OCI-LY7 (cell line): ENCODE measurements at regions not wholly inside any gene's neighbourhood (a gene's known extent, or its start where the extent isn't known, plus 50 kb on each side); places are given as distances from the start of the nearest gene placed in this dataset.

Experiments used
- BruUV-seq: library from RNA; stranded (reverse); fragments of 400-500 nt; replicated peaks from 2 replicates; lab custom pipeline; 2021; lab: Mats Ljungman, UMichigan
- CTCF ChIA-PET: fragments of 300-600 bp; sonication (Branson Sonifier 250); formaldehyde crosslinking; loops from one replicate; lab custom pipeline; 2022; ENCODE audit warnings: antibody characterized with exemption; ENCODE audit not compliant: unreplicated experiment; lab: Charles Lee
- POLR2A ChIA-PET: fragments of 300-600 bp; sonication (Branson Sonifier 250); formaldehyde crosslinking; loops from one replicate; lab custom pipeline; 2022; ENCODE audit warnings: antibody characterized with exemption; lab: Charles Lee
- DNase-seq: peaks from one replicate; pipeline ENCODE4 v3.0.0-alpha.2; 2015; ENCODE audit warnings: low spot score
- H2AFZ ChIP-seq: fragments of 200-600 bp; sonication (generic), shearing (Covaris generic); 2 replicates; pipeline ENCODE4 v1.6.1; 2014; ENCODE audit warnings: mild to moderate bottlenecking, antibody characterized with exemption, low read length, moderate library complexity
- H3K27ac ChIP-seq: fragments of 200-600 bp; sonication (generic); 2 replicates; pipeline ENCODE4 v1.5.1; 2014; ENCODE audit warnings: mixed run types, low read depth, mild to moderate bottlenecking, moderate library complexity, low read length, inconsistent platforms; ENCODE audit not compliant: poor library complexity, severe bottlenecking
- H3K36me3 ChIP-seq: fragments of 200-600 bp; sonication (generic); 2 replicates; pipeline ENCODE4 v1.6.1; 2014; ENCODE audit warnings: mild to moderate bottlenecking, antibody characterized with exemption, low read length, moderate library complexity, mixed read lengths; ENCODE audit not compliant: insufficient read depth
- H3K4me1 ChIP-seq: fragments of 200-600 bp; sonication (generic); 2 replicates; pipeline ENCODE4 v1.5.1; 2014; ENCODE audit warnings: mild to moderate bottlenecking, low read length; ENCODE audit not compliant: insufficient read depth, poor library complexity, severe bottlenecking
- H3K4me2 ChIP-seq: fragments of 200-600 bp; sonication (generic); 2 replicates; pipeline ENCODE4 v1.6.1; 2014; ENCODE audit warnings: mild to moderate bottlenecking, low read length
- H3K4me3 ChIP-seq: fragments of 200-600 bp; sonication (generic); 2 replicates; pipeline ENCODE4 v1.5.1; 2014; ENCODE audit warnings: mild to moderate bottlenecking, low read depth, low read length; ENCODE audit not compliant: poor library complexity, severe bottlenecking
- H3K79me2 ChIP-seq: fragments of 200-600 bp; sonication (generic); 2 replicates; pipeline ENCODE4 v1.6.1; 2016; ENCODE audit warnings: low read depth, mild to moderate bottlenecking, low read length, moderate library complexity, mixed read lengths; ENCODE audit not compliant: insufficient read depth
- H3K9me2 ChIP-seq: fragments of 200-600 bp; sonication (generic); 2 replicates; pipeline ENCODE4 v1.6.1; 2016; ENCODE audit warnings: mild to moderate bottlenecking, low read length, mixed read lengths; ENCODE audit not compliant: insufficient read depth
- H3K9me3 ChIP-seq: fragments of 200-600 bp; sonication (generic); 2 replicates; pipeline ENCODE4 v1.6.1; 2014; ENCODE audit warnings: mild to moderate bottlenecking, mixed run types, low read length, mixed read lengths
- H4K20me1 ChIP-seq: fragments of 200-600 bp; sonication (generic); 2 replicates; pipeline ENCODE4 v1.6.1; 2014; ENCODE audit warnings: mild to moderate bottlenecking, antibody characterized with exemption, low read length, moderate library complexity, mixed read lengths; ENCODE audit not compliant: insufficient read depth
- EZH2phosphoT487 ChIP-seq: fragments of 200-600 bp; sonication (generic); IDR thresholded peaks from 2 replicates; pipeline ENCODE4 v1.6.1; 2018; ENCODE audit warnings: low read depth, borderline replicate concordance, mild to moderate bottlenecking, mixed run types, antibody characterized with exemption, low read length, moderate library complexity, mixed read lengths
- intact Hi-C: fragments of 100-400 bp; cut with micrococcal nuclease; formaldehyde crosslinking; loops from one replicate; pipeline ENCODE4 v1.10.0; 2022; ENCODE audit not compliant: unreplicated experiment
- TF ChIP-seq, protein P1 (sequence below): fragments of 200-600 bp; sonication (generic); conservative IDR thresholded peaks from 2 replicates; pipeline ENCODE4 v1.5.1; 2014; ENCODE audit warnings: mild to moderate bottlenecking, antibody characterized with exemption, low read length, moderate library complexity, mixed read lengths

DNA sequence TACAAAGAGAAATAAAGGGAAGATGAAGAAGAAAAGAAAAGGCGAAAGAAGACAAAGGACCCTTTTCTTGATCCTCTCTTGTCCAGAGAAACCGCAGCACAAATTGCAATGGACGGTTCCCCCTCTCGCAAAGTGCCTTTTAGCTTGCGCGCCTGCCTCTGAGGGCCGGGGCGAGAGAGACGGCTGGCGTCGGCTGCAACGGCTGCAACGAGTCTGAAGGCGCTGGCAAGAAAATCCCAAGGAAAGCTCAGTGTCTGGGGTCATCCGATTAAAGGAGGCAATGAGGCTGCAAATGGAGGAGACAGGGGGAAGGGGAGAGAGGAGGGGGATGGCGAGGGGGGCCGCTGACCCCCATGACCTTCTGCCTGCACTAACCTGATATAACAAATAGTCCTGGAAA lies 671.5 kb downstream of the MED13L start:
- Histone ChIP-seq H2AFZ (no peak overlapping the region), H3K9me2 (no peaks in the 10 kb centered on the region), H3K4me2 (no peak overlapping the region), H3K4me3 (no peak overlapping the region), H3K9me3 (no peaks in the 10 kb centered on the region), H4K20me1 (no peaks in the 10 kb centered on the region), H3K27ac (no peak overlapping the region), H3K79me2 (no peaks in the 10 kb centered on the region), H3K4me1 (no peaks in the 10 kb centered on the region), H3K36me3 (no peaks in the 10 kb centered on the region)
- no TSS peak for BruUV-seq
- no peak for DNase-seq
- ChIA-PET POLR2A (no interaction called here), CTCF (no interaction called here)
- intact Hi-C loops = no loop called here
- no peak for TF ChIP-seq EZH2phosphoT487
- TF ChIP-seq, protein P1, sequence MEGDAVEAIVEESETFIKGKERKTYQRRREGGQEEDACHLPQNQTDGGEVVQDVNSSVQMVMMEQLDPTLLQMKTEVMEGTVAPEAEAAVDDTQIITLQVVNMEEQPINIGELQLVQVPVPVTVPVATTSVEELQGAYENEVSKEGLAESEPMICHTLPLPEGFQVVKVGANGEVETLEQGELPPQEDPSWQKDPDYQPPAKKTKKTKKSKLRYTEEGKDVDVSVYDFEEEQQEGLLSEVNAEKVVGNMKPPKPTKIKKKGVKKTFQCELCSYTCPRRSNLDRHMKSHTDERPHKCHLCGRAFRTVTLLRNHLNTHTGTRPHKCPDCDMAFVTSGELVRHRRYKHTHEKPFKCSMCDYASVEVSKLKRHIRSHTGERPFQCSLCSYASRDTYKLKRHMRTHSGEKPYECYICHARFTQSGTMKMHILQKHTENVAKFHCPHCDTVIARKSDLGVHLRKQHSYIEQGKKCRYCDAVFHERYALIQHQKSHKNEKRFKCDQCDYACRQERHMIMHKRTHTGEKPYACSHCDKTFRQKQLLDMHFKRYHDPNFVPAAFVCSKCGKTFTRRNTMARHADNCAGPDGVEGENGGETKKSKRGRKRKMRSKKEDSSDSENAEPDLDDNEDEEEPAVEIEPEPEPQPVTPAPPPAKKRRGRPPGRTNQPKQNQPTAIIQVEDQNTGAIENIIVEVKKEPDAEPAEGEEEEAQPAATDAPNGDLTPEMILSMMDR = no peak

DNA sequence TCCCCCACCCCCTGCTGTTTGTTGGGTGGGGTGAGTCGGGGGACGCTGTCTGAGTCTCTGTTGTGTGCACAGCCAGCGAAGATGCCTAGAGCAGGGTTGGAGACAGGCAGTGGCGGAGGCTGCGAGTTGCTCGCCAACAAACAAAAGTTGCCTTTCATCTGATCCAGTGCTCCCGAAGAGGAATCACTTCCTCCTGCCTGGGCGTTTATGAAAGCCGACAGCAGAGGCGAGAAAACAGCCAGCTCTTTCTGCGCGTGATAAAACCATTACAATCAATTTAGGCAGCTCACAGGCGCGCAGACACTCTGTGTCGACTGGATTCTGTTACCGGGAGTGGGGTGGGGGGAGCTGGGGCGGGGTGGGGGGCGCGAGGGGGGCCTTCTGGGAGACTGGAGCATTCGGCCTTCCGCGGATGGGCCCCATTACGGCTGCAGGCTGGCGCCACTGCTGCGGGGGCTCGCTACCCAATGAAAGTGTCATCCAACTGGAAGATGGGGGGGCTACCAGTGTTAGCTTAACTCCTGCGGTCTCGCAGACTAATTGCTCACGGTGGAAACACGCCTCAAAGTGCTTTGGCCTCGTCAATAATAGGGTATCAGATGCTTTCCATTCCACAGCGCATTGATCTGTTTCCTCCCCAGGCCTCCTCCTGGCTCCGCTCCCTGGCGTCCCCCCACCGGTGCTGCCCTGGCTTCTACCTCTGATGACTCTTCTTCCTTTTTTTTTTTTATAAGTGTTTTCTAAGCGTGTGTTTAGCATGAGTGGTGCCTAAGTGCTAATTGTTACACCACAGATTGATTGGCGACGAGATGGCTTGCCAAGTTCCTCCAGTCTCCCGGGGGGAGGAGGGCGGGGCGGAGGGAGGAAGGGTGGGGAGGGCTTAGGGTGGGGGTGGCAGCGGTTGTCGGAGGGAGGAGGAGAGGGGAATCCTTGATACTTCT lies 678.4 kb downstream of the MED13L start:
- TF ChIP-seq, protein P1 = no peak
- TF ChIP-seq EZH2phosphoT487 = no peak
- CTCF ChIA-PET = no interaction called here
- Histone ChIP-seq H3K4me1 (no peaks in the 10 kb centered on the region), H3K9me3 (no peaks in the 10 kb centered on the region), H2AFZ (no peak overlapping the region), H3K79me2 (no peaks in the 10 kb centered on the region), H4K20me1 (no peaks in the 10 kb centered on the region), H3K9me2 (no peaks in the 10 kb centered on the region), H3K4me2 (no peak overlapping the region), H3K4me3 (no peak overlapping the region), H3K36me3 (no peaks in the 10 kb centered on the region), H3K27ac (no peak overlapping the region)
- no peak for DNase-seq
- POLR2A ChIA-PET = no interaction called here
- intact Hi-C loops = no loop called here
- no TSS peak for BruUV-seq

DNA sequence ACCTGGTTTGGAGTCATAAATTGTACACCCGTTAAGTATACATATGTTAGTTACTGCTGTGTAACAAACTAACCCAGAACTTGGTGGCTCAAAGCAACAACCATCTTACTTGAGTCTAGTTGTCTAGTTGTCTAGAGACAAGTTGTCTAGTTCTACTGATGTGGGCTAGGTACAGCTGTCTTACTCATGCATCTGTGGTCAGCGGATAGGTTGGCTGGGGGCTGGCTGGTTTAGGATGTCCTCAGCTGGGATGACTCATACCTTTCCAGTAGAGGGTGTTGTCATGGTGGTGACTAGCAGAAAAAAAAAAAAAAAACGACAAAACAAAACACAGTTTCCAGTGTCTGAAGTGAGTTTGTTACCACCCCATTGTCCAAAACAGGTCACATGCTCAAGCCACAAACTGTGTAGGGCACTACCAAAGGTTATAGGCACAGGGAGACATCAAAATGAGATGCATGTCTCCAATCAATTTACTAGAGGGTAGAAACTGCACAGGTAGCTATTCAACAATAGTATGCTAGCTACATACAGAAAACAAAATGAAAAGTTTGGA lies 680.3 kb downstream of the MED13L start:
- Histone ChIP-seq H3K79me2 (no peaks in the 10 kb centered on the region), H3K4me1 (no peaks in the 10 kb centered on the region), H3K9me3 (no peaks in the 10 kb centered on the region), H3K4me3 (no peak overlapping the region), H3K9me2 (no peaks in the 10 kb centered on the region), H2AFZ (no peak overlapping the region), H3K36me3 (no peaks in the 10 kb centered on the region), H3K4me2 (no peak overlapping the region), H3K27ac (no peak overlapping the region), H4K20me1 (no peaks in the 10 kb centered on the region)
- CTCF ChIA-PET = no interaction called here
- intact Hi-C loops = no loop called here
- TF ChIP-seq, protein P1 = no peak
- no peak for TF ChIP-seq EZH2phosphoT487
- BruUV-seq = no TSS peak
- no peak for DNase-seq
- POLR2A ChIA-PET = interaction anchor here (0.5 kb wide), 1 partner anchor 142 kb away, joined by 3 read pairs; no protein-coding TSS in a partner anchor
